M059J (cell line): ENCODE measurements at regions not wholly inside any gene's neighbourhood (a gene's known extent, or its start where the extent isn't known, plus 50 kb on each side); places are given as distances from the start of the nearest gene placed in this dataset.

Source experiments
- DNase-seq: peaks from one replicate; pipeline ENCODE4 v3.0.0-alpha.2; 2012; ENCODE audit warnings: low read depth

DNA sequence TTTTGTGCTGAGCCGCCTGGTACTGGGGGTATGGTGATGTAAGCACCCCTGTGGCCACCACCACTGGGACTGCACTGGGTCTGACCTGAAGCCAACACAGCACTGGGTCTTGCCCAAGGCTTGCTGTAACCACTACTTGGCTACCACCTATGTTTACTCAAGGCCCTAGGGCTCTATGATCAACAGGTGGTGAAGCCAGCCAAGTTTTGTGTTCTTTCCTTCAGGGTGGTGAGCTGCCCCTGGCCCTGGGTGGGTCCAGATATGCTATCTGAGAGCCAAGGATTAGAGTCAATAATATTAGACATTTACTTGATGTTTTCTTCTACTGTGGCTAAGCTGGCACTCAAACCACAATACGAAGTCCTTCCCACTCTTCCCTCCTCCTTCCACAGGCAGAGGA lies 55.1 kb upstream of the PAGE4 start:
- DNase-seq: no peak

DNA sequence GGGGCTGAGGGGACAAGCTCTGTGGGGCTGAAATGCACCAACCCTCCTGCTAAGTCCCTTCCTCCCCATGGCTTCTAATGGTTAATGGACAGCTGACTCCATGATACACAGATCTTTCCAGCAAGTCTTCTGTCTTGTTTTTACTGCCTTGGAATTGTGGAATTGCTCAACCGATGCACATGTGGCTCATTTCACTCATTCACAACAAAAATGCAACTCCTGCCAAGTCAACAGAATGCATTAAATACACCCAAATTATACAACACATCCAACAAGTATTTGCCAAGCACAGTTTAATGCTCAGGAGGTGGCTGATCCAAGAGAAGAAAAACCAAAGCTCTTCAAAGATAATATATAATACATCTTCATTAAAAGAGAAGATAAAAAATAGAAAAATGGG lies 61.9 kb upstream of the PAGE4 start:
- no peak for DNase-seq

DNA sequence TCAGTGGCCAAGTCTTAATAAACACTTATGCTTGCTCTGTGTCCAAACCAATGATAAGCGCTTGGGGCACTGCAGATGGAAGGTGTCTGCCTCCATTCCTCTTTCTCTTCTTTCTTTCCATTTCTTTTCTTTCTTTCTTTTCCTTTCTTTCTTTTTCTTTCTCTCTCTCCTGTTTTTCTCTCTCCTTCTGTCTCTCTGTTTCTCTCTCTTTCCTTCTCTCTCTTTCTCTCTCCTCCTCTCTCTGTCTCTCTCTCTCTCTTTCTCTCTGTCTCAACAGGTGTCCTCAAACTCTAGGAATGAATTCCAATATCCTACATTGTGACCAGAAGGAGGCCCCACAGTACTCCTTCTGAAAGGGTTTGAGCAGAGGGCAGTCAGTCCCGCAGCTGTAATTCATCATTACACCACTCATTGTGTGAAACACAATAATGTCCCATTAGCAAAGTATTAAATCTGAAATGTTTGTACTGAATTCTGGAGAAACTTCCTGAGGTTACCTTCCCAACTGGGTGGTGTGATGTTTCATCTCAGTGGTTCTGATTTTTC lies 66.5 kb upstream of the PAGE1 start:
- no peak for DNase-seq

DNA sequence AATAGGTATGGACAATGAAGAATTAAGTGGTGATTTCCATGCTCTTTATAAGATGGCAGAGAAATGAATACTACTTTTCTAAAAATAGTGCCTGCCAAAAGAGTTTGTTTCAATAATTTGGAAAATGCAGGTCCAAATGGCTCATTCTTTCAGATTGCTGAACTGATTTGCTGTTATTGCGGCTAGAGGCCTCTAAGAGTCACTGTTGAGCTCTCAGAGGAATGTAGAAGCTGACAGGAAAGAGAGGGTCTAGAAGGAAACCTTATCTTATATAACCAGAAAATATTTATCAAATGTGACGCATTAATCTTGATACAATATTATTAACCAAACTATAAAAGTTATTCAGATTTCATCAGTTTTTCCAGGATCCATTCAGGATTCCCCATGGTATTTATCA lies 65.7 kb upstream of the PAGE1 start:
- DNase-seq: peak; percentile 0

DNA sequence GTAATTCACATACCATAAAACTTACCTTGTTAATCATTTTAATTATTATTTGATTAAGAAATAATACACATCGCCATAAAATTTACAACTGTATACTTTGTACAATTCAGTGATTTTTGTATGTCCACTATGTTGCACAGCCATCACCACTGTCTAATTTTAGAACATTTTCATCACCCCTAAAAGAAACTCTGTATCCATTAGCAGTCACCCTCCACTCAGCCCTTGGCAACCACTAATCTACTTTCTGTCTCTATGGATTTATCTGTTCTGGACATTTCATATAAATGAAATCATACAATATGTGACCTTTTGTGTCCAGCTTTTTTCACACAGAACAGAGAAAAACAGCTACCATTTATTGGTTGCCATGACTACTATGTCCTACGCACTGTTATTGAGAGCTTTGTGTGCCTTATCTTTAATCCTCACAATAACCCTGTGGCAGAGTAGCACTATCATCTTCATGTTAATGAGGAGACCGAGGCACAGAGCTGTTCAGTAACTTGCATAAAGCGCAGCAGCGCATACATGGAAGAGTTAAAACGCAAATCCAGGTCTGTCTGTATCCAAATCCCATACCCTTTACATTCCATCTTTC lies 64.6 kb upstream of the PAGE1 start:
- DNase-seq: no peak

DNA sequence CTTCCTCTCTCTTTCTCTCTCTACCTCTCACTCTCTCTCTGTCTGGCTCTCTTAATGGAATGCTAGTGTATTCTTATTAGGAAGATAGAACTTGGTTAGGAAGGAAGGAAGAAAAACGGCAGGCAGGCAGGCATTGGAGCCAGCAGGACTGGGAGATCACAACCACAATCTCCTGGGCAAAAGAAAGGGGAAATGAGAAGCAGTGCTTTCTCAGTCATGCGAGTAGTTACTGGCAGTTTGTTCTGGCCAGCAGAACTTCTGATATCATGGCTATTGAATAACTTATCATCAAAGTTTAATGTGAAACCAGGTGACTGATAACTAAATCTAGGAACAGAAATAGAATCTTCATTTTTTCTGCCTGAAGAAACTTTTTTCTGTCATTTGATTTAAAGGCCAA lies 60.9 kb upstream of the PAGE1 start:
- no peak for DNase-seq

DNA sequence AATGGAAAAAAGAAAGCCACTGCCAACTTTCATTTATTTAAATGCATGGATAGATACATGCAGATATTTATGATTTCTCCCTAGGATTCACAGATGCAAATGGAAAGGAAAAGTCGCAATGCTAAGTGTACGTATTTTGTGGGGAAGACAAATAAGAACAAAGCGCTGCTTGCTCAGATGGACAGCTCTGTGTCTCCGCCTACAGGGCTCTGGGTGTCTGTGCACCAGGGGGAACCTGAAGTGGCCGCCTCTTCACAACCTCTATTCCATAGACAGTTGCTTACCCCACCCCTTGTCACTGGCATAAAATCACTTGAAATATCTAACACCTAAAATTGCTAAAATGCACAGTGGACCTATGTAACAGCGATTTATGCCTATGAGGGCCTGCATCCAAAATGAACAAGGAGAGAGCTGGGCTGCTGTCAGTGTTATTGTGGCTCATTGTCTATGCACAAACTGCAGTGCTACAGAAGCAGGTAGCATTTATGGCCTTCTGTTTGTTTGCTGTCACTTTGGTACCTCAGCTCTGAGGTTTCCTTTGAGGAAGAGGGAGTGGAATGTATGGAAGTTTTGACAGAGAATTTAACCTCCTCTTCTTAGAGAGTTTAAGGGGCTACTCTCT lies 58.6 kb upstream of the PAGE1 start:
- peak; percentile 24 for DNase-seq

DNA sequence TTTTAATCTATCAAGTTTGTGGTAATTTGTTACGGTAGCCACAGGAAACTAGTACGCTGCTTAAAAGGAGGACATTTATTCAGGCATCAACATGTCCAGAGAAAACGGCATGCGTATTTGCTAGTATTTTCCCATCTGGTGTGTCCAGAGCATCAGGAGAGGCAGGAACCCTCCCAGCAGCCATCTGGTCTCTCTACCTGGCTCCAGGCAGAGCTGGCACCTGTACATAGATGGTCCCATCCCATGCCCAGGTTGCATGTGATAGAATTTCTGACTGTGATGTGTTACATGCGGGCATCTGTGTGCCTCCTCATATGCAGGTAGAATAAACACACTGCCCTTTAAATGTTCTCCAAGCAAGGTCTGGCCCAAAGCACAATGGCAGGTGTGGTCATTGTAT lies 57.9 kb upstream of the PAGE1 start:
- no peak for DNase-seq

DNA sequence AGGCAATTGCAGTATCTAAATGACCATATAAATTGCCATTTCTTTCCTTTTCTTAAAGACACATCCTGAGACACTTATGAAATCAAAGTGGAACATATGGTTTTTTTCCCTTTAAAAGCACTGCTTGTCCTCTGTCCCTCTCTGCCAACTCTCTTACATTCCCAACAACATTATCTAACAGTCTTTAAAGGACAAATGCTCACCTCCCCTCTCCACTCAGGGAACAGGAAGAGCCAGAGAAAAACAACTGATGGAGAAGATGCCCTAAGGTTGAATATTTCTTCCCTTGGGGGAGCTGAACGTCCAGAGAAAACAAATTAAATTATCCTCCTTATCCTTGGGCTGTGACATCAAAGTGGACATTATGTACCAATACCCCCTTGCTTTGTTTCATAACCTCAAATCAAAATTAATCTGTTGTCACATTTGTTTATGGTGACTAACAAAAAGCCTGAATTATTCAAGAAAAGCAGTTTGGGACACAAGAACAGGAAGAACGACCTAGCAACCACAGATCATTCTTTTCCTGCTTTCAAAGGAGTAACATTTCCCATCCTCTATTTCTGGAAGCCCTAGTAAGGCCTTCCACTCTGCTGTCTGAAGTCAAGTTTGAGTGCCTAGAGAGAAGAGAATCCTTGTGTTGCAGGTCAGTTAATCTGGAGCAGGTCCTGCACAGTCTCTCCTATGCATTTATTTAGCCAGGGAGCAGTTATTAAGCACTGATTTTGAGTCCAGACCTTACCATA lies 52.6 kb upstream of the PAGE1 start:
- no peak for DNase-seq

DNA sequence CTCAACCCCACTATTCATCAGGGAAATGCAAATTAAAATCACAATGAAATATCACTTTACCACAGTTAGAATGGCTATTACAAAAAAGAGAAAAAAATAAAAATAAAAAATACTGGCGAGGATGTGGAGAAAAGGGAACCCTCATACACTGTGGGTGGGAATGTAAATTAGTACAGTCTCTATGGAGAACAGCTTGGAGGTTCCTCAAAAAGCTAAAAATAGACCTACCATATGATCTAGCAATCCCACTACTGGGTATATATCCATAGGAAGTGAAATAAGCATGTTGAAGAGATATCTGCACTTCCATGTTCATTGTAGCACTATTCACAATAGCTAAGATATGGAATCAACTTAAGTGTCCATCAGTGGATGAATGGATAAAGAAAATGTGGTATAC lies 50.5 kb upstream of the PAGE1 start:
- DNase-seq: no peak
